ENCODE measurements at regions not wholly inside any gene's neighbourhood (a gene's known extent, or its start where the extent isn't known, plus 50 kb on each side); places are given as distances from the start of the nearest gene placed in this dataset.
A peak's percentile ranks its signal among the peaks of the same experiment; 100 is the strongest.

DNA sequence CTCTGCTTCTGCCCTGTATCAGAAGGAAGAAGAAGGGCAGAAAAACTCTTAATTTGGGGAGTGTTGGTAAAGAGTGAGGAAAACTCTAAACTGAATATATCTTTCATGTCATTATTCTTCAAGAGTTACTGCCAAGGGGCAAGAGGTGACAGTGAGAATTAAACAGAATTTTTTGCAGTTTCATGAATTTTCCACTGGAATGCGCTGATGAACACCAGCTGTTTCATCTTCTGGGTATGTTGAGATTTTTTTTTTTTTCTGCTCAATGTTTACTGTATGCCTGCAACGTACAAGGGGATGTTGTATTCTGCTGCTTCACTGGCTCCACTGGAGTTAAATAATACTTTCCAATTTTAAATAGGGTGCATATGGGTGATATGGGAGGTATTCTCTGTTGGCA, 117.8 kb downstream of the FAM76B start:
- Histone ChIP-seq H3K27ac (ENCODE audit: low read depth, low read length) (no peak overlapping the region), H3K9ac (ENCODE audit: low read length) (no peak overlapping the region), H3K4me1 (ENCODE audit: insufficient read depth, low read length) (no peaks in the 10 kb centered on the region), H3K4me3 (ENCODE audit: low read depth in 1 of 2, low read length in 2 of 2) (no peak overlapping the region), H3K9me3 (ENCODE audit: low read length) (no peaks in the 10 kb centered on the region), H3K27me3 (ENCODE audit: control insufficient read depth in 1 of 2, insufficient read depth in 2 of 2, low read length in 2 of 2) (no peaks in the 10 kb centered on the region), H3K36me3 (ENCODE audit: insufficient read depth, low read length) (no peaks in the 10 kb centered on the region)

DNA sequence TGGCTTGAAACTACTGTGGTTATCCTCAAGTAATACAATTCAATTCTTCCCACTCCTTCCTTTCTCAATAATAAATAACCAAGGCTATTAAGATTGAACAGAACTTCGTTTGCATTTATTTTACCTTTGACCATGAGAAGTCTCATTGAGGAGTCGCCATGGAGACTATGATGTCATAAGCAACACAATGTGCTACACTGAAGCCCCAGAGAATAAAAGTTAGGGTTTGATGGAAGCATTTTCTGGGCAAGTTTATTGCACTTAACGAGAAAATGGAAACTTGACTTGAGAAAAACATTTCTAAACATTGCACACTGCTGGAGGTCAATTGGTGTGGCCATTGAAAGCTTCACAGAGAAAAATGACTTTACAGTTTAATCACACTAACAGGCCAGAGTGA, 121.5 kb downstream of the FAM76B start:
- no peaks in the 10 kb centered on the region for H3K27me3 ChIP-seq (ENCODE audit: control insufficient read depth in 1 of 2, insufficient read depth in 2 of 2, low read length in 2 of 2)
- H3K9ac ChIP-seq (ENCODE audit: low read length): no peak overlapping the region
- H3K4me3 ChIP-seq (ENCODE audit: low read depth in 1 of 2, low read length in 2 of 2): no peak overlapping the region
- H3K9me3 ChIP-seq (ENCODE audit: low read length): no peaks in the 10 kb centered on the region
- no peak overlapping the region for H3K27ac ChIP-seq (ENCODE audit: low read depth, low read length)
- no peaks in the 10 kb centered on the region for H3K4me1 ChIP-seq (ENCODE audit: insufficient read depth, low read length)
- no peaks in the 10 kb centered on the region for H3K36me3 ChIP-seq (ENCODE audit: insufficient read depth, low read length)

DNA sequence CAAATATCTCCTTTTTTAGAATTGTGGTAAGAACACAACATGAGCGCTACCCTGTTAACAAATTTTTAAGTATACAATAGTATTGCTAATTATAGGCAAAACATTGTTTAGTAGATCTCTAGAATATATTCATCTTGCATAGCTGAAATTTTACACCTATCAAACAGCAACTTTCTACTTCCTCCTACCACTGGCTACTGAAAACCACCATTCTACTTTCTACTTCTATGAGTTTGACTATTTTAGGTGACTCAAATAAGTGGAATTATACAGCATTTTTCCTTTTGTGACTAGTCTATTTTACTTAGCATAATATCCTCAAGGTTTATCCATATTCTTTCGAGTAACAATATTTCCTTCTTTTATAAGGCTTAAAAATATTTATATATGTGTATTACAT, 128.4 kb downstream of the FAM76B start:
- Histone ChIP-seq H3K27me3 (ENCODE audit: control insufficient read depth in 1 of 2, insufficient read depth in 2 of 2, low read length in 2 of 2) (no peaks in the 10 kb centered on the region), H3K9ac (ENCODE audit: low read length) (no peak overlapping the region), H3K9me3 (ENCODE audit: low read length) (no peaks in the 10 kb centered on the region), H3K4me1 (ENCODE audit: insufficient read depth, low read length) (no peaks in the 10 kb centered on the region), H3K27ac (ENCODE audit: low read depth, low read length) (no peak overlapping the region), H3K36me3 (ENCODE audit: insufficient read depth, low read length) (no peaks in the 10 kb centered on the region), H3K4me3 (ENCODE audit: low read depth in 1 of 2, low read length in 2 of 2) (no peak overlapping the region)

DNA sequence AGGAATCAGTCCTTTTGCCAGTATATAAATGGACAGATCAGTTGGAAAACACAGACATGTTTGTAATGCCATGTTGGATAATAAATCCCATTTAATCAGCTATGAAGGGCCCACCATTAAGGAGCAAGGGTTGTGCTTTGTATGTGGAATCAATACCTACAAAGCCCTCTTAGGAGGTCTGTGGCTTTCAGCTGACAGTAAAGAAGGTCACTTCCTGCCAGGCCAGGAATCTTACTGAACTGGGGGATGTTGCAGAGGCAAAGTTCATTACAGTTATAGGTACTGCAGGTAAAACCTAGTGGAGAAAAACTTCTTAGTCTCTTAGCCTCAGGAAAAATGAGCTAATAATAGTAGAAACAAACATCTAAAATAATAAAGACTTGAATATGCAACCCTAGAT, 129.5 kb downstream of the FAM76B start:
- Histone ChIP-seq H3K9ac (ENCODE audit: low read length) (no peak overlapping the region), H3K4me3 (ENCODE audit: low read depth in 1 of 2, low read length in 2 of 2) (no peak overlapping the region), H3K36me3 (ENCODE audit: insufficient read depth, low read length) (no peaks in the 10 kb centered on the region), H3K9me3 (ENCODE audit: low read length) (no peaks in the 10 kb centered on the region), H3K27me3 (ENCODE audit: control insufficient read depth in 1 of 2, insufficient read depth in 2 of 2, low read length in 2 of 2) (no peaks in the 10 kb centered on the region), H3K4me1 (ENCODE audit: insufficient read depth, low read length) (no peaks in the 10 kb centered on the region), H3K27ac (ENCODE audit: low read depth, low read length) (no peak overlapping the region)

DNA sequence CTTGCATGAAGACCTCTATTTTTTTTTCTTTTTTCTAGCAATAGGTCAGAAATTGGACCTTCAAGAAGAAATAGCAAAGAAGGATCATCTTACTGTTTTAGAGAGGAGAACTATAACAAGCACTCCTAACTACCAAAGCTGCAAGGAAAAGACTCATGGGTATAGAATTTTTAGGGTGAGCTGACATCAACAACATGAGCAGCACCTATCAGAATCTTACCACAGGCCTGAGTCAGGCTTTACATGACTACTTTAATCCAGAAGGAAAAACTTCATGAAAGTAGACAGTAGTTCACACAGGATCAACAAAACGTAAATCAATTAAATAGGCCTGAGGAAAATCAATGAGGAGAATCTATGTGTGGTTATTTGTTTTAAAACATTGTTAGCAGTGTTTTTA, 130.5 kb downstream of the FAM76B start:
- Histone ChIP-seq H3K4me1 (ENCODE audit: insufficient read depth, low read length) (no peaks in the 10 kb centered on the region), H3K9ac (ENCODE audit: low read length) (no peak overlapping the region), H3K27me3 (ENCODE audit: control insufficient read depth in 1 of 2, insufficient read depth in 2 of 2, low read length in 2 of 2) (no peaks in the 10 kb centered on the region), H3K4me3 (ENCODE audit: low read depth in 1 of 2, low read length in 2 of 2) (no peak overlapping the region), H3K27ac (ENCODE audit: low read depth, low read length) (no peak overlapping the region), H3K9me3 (ENCODE audit: low read length) (no peaks in the 10 kb centered on the region), H3K36me3 (ENCODE audit: insufficient read depth, low read length) (no peaks in the 10 kb centered on the region)

DNA sequence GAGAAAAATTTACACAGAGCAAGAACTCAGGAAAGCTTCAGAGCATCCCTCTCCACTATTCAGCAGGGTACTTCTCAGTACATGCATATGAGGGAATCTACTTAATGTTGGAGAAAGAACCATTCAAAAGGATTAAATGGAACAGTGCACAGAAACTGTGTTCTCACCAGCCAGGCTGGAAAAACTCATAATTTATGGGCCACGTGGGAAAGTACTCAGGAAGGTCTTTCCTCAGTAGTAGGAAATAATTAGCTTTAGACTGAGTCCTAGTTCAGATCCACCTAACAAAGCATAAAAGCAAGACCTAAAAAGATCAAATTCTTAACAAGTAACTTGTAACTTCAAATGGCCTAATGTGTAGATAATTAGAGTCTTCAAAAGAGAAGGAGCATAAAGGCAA, 134.0 kb downstream of the FAM76B start:
- Histone ChIP-seq H3K4me1 (ENCODE audit: insufficient read depth, low read length) (no peaks in the 10 kb centered on the region), H3K27me3 (ENCODE audit: control insufficient read depth in 1 of 2, insufficient read depth in 2 of 2, low read length in 2 of 2) (no peaks in the 10 kb centered on the region), H3K4me3 (ENCODE audit: low read depth in 1 of 2, low read length in 2 of 2) (no peak overlapping the region), H3K9me3 (ENCODE audit: low read length) (no peaks in the 10 kb centered on the region), H3K36me3 (ENCODE audit: insufficient read depth, low read length) (no peaks in the 10 kb centered on the region), H3K27ac (ENCODE audit: low read depth, low read length) (no peak overlapping the region), H3K9ac (ENCODE audit: low read length) (no peak overlapping the region)

DNA sequence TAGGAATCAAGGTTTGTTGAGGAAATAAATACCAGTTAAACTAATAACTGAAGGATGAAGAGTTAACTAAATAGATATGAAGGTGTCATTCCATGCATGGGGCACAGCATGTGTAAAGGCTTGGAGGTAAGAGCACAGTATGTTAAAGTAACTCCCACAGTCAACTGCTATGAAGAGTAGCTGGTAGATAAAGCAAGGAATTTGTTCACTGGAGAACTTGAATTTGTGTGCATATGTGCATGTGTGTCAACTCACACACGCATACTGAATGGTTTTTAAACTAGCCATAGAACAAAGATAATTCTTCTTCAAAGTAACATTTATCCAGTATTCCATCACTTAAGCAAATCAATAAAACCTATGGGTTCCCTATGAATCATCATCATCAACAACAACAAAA, 135.9 kb downstream of the FAM76B start:
- H3K36me3 ChIP-seq (ENCODE audit: insufficient read depth, low read length): no peaks in the 10 kb centered on the region
- no peaks in the 10 kb centered on the region for H3K4me1 ChIP-seq (ENCODE audit: insufficient read depth, low read length)
- H3K27me3 ChIP-seq (ENCODE audit: control insufficient read depth in 1 of 2, insufficient read depth in 2 of 2, low read length in 2 of 2): no peaks in the 10 kb centered on the region
- no peak overlapping the region for H3K27ac ChIP-seq (ENCODE audit: low read depth, low read length)
- no peak overlapping the region for H3K9ac ChIP-seq (ENCODE audit: low read length)
- no peaks in the 10 kb centered on the region for H3K9me3 ChIP-seq (ENCODE audit: low read length)
- H3K4me3 ChIP-seq (ENCODE audit: low read depth in 1 of 2, low read length in 2 of 2): no peak overlapping the region

DNA sequence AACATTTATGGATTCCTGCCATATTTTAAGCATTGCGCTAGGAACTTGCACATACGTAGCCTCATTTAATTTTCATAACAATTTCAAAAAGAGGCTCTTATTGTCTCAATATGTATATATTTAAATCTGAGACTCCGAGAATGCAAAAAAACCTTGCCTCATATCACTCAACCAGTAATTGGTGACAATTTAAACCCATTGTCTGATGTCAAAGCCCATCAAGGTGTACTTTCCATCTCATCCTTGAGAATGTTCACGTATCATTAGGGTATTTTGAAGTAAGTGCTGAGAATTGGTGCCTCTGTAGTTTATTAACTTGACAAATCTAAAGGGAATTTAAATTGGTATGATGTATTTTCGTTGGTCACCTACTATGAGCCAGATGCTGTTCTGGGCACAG, 136.5 kb downstream of the FAM76B start:
- Histone ChIP-seq H3K27me3 (ENCODE audit: control insufficient read depth in 1 of 2, insufficient read depth in 2 of 2, low read length in 2 of 2) (no peaks in the 10 kb centered on the region), H3K36me3 (ENCODE audit: insufficient read depth, low read length) (no peaks in the 10 kb centered on the region), H3K9me3 (ENCODE audit: low read length) (no peaks in the 10 kb centered on the region), H3K27ac (ENCODE audit: low read depth, low read length) (no peak overlapping the region), H3K4me1 (ENCODE audit: insufficient read depth, low read length) (peaks cover 3% of the 10 kb centered on the region), H3K4me3 (ENCODE audit: low read depth in 1 of 2, low read length in 2 of 2) (no peak overlapping the region), H3K9ac (ENCODE audit: low read length) (no peak overlapping the region)

DNA sequence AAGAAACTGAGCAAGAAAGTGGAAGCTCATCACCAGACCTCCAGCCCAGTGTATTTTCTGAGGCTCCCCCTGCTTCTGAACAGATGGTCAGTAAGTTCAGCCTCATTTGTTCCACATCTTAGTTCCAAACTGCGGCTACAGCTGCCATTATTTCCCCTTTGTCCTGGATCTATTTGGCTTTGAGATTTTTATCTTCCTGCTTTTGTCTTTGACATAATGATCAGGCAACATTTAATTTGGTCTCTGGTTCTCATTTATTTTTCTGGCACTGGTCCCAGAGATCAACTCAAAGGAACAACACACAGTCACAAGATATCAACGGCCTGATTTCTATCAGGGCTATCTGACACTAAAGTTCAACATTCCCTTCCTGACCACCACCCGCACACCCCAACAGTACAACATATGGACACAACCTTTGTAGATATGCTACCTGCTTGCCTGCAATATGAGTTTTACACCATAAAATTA, 137.5 kb downstream of the FAM76B start:
- Histone ChIP-seq H3K4me3 (ENCODE audit: low read depth in 1 of 2, low read length in 2 of 2) (no peak overlapping the region), H3K9ac (ENCODE audit: low read length) (no peak overlapping the region), H3K9me3 (ENCODE audit: low read length) (no peaks in the 10 kb centered on the region), H3K27ac (ENCODE audit: low read depth, low read length) (no peak overlapping the region), H3K4me1 (ENCODE audit: insufficient read depth, low read length) (peaks cover 11% of the 10 kb centered on the region), H3K36me3 (ENCODE audit: insufficient read depth, low read length) (no peaks in the 10 kb centered on the region), H3K27me3 (ENCODE audit: control insufficient read depth in 1 of 2, insufficient read depth in 2 of 2, low read length in 2 of 2) (no peaks in the 10 kb centered on the region)

DNA sequence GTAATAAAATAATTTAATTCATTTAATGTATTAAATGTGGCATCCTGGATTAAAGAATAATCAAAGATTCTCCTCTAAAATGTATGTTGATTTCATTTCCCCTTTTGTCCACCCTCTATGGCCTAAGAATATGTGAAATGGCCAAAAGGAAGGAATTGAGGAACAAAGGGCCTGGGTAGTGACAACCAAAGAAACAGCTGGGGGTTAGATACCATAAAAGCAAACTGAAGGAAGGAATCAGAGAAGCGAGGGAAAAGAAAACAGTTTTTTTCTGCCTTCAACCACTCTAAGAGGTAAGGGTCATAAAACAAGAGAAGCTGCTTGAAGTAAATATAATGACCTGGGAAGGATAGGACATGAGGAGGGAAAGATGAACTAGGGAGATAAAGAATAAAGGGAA, 139.3 kb downstream of the FAM76B start:
- Histone ChIP-seq H3K9me3 (ENCODE audit: low read length) (peaks cover 4% of the 10 kb centered on the region), H3K36me3 (ENCODE audit: insufficient read depth, low read length) (no peaks in the 10 kb centered on the region), H3K27me3 (ENCODE audit: control insufficient read depth in 1 of 2, insufficient read depth in 2 of 2, low read length in 2 of 2) (no peaks in the 10 kb centered on the region), H3K27ac (ENCODE audit: low read depth, low read length) (no peak overlapping the region), H3K9ac (ENCODE audit: low read length) (no peak overlapping the region), H3K4me3 (ENCODE audit: low read depth in 1 of 2, low read length in 2 of 2) (no peak overlapping the region), H3K4me1 (ENCODE audit: insufficient read depth, low read length) (peaks cover 15% of the 10 kb centered on the region)

DNA sequence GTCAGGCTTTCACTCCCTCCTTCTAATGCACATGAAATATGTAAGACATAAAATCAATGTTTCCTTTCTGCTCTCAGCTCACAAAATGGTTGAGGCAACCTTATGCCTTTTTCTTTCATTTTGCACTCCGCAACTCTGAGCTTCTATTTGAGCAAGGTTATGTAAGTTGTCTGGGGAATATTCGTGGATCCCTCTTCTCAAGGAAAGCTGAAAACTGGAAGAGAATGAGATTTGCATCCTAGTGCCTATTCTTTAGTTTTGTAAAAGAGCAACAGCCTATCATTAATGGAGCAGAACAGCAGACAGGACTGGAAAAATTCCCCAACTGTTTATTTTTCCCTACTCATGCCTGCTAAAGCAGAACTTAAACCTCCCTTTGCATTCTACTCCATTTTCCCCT, 141.7 kb downstream of the FAM76B start:
- peaks cover 15% of the 10 kb centered on the region for H3K4me1 ChIP-seq (ENCODE audit: insufficient read depth, low read length)

DNA sequence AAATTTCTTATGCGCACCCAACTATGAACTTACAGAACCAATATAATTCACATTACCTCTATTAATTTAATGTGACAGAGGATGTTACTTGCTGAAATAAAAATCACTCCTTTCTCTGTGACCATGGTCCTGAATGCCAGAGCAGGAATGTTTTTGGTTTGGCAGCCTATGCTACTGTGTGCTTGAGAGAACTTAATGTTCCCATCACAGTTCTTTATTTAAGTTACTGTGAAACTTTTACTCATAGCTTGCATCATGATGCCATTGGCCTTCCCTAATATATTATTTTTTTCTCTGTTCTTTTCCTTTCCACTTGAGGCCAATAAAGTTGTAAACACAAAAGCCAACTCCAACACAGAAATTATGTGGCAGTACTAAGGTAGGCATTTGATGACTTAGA, 142.2 kb downstream of the FAM76B start:
- H3K27ac ChIP-seq (ENCODE audit: low read depth, low read length): no peak overlapping the region

More for the DNA sequence above, 141.7 kb downstream of the FAM76B start:
- H3K4me3 ChIP-seq (ENCODE audit: low read depth in 1 of 2, low read length in 2 of 2): peak overlapping the region in 1 of 2 donors; percentile 39
- no peaks in the 10 kb centered on the region for H3K36me3 ChIP-seq (ENCODE audit: insufficient read depth, low read length)
- no peaks in the 10 kb centered on the region for H3K27me3 ChIP-seq (ENCODE audit: control insufficient read depth in 1 of 2, insufficient read depth in 2 of 2, low read length in 2 of 2)
- no peak overlapping the region for H3K9ac ChIP-seq (ENCODE audit: low read length)
- H3K9me3 ChIP-seq (ENCODE audit: low read length): peaks cover 4% of the 10 kb centered on the region
- peak overlapping the region; percentile 8 for H3K27ac ChIP-seq (ENCODE audit: low read depth, low read length)

More for the DNA sequence above, 142.2 kb downstream of the FAM76B start:
- Histone ChIP-seq H3K36me3 (ENCODE audit: insufficient read depth, low read length) (no peaks in the 10 kb centered on the region), H3K9me3 (ENCODE audit: low read length) (peaks cover 4% of the 10 kb centered on the region), H3K9ac (ENCODE audit: low read length) (no peak overlapping the region), H3K27me3 (ENCODE audit: control insufficient read depth in 1 of 2, insufficient read depth in 2 of 2, low read length in 2 of 2) (no peaks in the 10 kb centered on the region), H3K4me1 (ENCODE audit: insufficient read depth, low read length) (peaks cover 15% of the 10 kb centered on the region), H3K4me3 (ENCODE audit: low read depth in 1 of 2, low read length in 2 of 2) (peak overlapping the region in 1 of 2 donors; percentile 39)

Measured in muscle layer of colon (tissue), 2 donors.